Muscle of leg (tissue), 3 donors: ENCODE measurements at regions not wholly inside any gene's neighbourhood (a gene's known extent, or its start where the extent isn't known, plus 50 kb on each side); places are given as distances from the start of the nearest gene placed in this dataset.

ENCODE experiments used
- DNase-seq: peaks from one replicate; pipeline ENCODE4 v3.0.0; 2013
- H3K27ac ChIP-seq: one replicate; pipeline ENCODE4 v1.5.1; 2013; ENCODE audit warnings: mild to moderate bottlenecking, low read length, control low read depth
- H3K27me3 ChIP-seq: one replicate; pipeline ENCODE4 v1.6.1; 2013; ENCODE audit warnings: low read length; ENCODE audit not compliant: control insufficient read depth, insufficient read depth
- H3K36me3 ChIP-seq: one replicate; pipeline ENCODE4 v1.6.1; 2013; ENCODE audit warnings: low read length; ENCODE audit not compliant: control insufficient read depth, insufficient read depth
- H3K4me1 ChIP-seq: one replicate; pipeline ENCODE4 v1.6.1; 2013; ENCODE audit warnings: low read length; ENCODE audit not compliant: control insufficient read depth, insufficient read depth
- H3K4me3 ChIP-seq: one replicate; pipeline ENCODE4 v1.5.1; 2013; ENCODE audit warnings: low read length, control low read depth
- H3K9me3 ChIP-seq: replicated peaks from 2 replicates; pipeline ENCODE4 v1.6.1; 2013; ENCODE audit warnings: low read depth, low read length; ENCODE audit not compliant: control insufficient read depth
- WGBS: methylation state at CpG from one replicate; pipeline ENCODE4 v1.1.5; 2013; ENCODE audit warnings: missing lambda C conversion rate; ENCODE audit not compliant: insufficient coverage; 5-methylcytosine and 5-hydroxymethylcytosine counted together

- H3K4me1 ChIP-seq, result no peaks in the 10 kb centered on the region
- H3K27ac ChIP-seq, result no peak overlapping the region
- no peaks in the 10 kb centered on the region for H3K27me3 ChIP-seq
- 0% methylated on average over 1 of the region's 1 CpG for WGBS
- H3K4me3 ChIP-seq, result no peak overlapping the region
- H3K9me3 ChIP-seq, result no peaks in the 10 kb centered on the region
- DNase-seq, result peak; percentile 46
- H3K36me3 ChIP-seq, result no peaks in the 10 kb centered on the region
These were observed 248.0 kb upstream of the PRDM1 start for GRCh38 chr6:105838171-105838570.

- H3K4me1 ChIP-seq, result no peaks in the 10 kb centered on the region
- no peaks in the 10 kb centered on the region for H3K27me3 ChIP-seq
- H3K27ac ChIP-seq, result no peak overlapping the region
- H3K4me3 ChIP-seq, result no peak overlapping the region
- H3K36me3 ChIP-seq, result no peaks in the 10 kb centered on the region
- WGBS, result 85% methylated on average over 4 of the region's 5 CpGs
- no peak for DNase-seq
- no peaks in the 10 kb centered on the region for H3K9me3 ChIP-seq
These were observed 249.2 kb upstream of the PRDM1 start for GRCh38 chr6:105836889-105837288.

- no peak for DNase-seq
- 100% methylated on average over 2 of the region's 5 CpGs for WGBS
- Histone ChIP-seq H3K36me3 (no peaks in the 10 kb centered on the region), H3K4me1 (no peaks in the 10 kb centered on the region), H3K4me3 (no peak overlapping the region), H3K27me3 (no peaks in the 10 kb centered on the region), H3K9me3 (no peaks in the 10 kb centered on the region), H3K27ac (no peak overlapping the region)
These were observed 249.8 kb upstream of the PRDM1 start for GRCh38 chr6:105836379-105836778.

GRCh38 chr6:105835373-105835772, 250.8 kb upstream of the PRDM1 start:
- Histone ChIP-seq H3K4me1 (no peaks in the 10 kb centered on the region), H3K27me3 (no peaks in the 10 kb centered on the region), H3K27ac (no peak overlapping the region), H3K4me3 (no peak overlapping the region), H3K9me3 (no peaks in the 10 kb centered on the region), H3K36me3 (no peaks in the 10 kb centered on the region)
- WGBS, result no CpG with 5 or more reads among the region's 6 CpGs
- peak; percentile 43 for DNase-seq

- H3K9me3 ChIP-seq, result no peaks in the 10 kb centered on the region
- no peak overlapping the region for H3K27ac ChIP-seq
- no peaks in the 10 kb centered on the region for H3K27me3 ChIP-seq
- no peaks in the 10 kb centered on the region for H3K4me1 ChIP-seq
- WGBS, result 83% methylated on average over 1 of the region's 7 CpGs
- no peak overlapping the region for H3K4me3 ChIP-seq
- no peak for DNase-seq
- H3K36me3 ChIP-seq, result no peaks in the 10 kb centered on the region
These were observed 251.9 kb upstream of the PRDM1 start for GRCh38 chr6:105833959-105834947.

GRCh38 chr6:105832313-105832761, 253.8 kb upstream of the PRDM1 start:
- no peak overlapping the region for H3K27ac ChIP-seq
- WGBS, result 100% methylated on average over 1 of the region's 5 CpGs
- H3K36me3 ChIP-seq, result no peaks in the 10 kb centered on the region
- no peaks in the 10 kb centered on the region for H3K4me1 ChIP-seq
- H3K9me3 ChIP-seq, result no peaks in the 10 kb centered on the region
- no peak overlapping the region for H3K4me3 ChIP-seq
- no peaks in the 10 kb centered on the region for H3K27me3 ChIP-seq
- DNase-seq, result no peak

GRCh38 chr6:105831311-105832097, 254.6 kb upstream of the PRDM1 start:
- peak; percentile 36 for DNase-seq
- no peaks in the 10 kb centered on the region for H3K9me3 ChIP-seq
- H3K4me3 ChIP-seq, result no peak overlapping the region
- H3K27ac ChIP-seq, result no peak overlapping the region
- H3K27me3 ChIP-seq, result no peaks in the 10 kb centered on the region
- H3K4me1 ChIP-seq, result no peaks in the 10 kb centered on the region
- no peaks in the 10 kb centered on the region for H3K36me3 ChIP-seq
- WGBS, result 67% methylated on average over 1 of the region's 5 CpGs

GRCh38 chr6:105825210-105825609, 260.9 kb upstream of the PRDM1 start:
- H3K36me3 ChIP-seq, result no peaks in the 10 kb centered on the region
- no CpG with 5 or more reads among the region's 1 CpG for WGBS
- H3K27ac ChIP-seq, result no peak overlapping the region
- no peaks in the 10 kb centered on the region for H3K9me3 ChIP-seq
- no peak for DNase-seq
- no peaks in the 10 kb centered on the region for H3K4me1 ChIP-seq
- H3K4me3 ChIP-seq, result no peak overlapping the region
- H3K27me3 ChIP-seq, result no peaks in the 10 kb centered on the region

GRCh38 chr6:105824732-105825131, 261.4 kb upstream of the PRDM1 start:
- H3K27ac ChIP-seq, result no peak overlapping the region
- DNase-seq, result no peak
- no peak overlapping the region for H3K4me3 ChIP-seq
- WGBS, result no CpG with 5 or more reads among the region's 1 CpG
- no peaks in the 10 kb centered on the region for H3K27me3 ChIP-seq
- H3K9me3 ChIP-seq, result no peaks in the 10 kb centered on the region
- H3K4me1 ChIP-seq, result no peaks in the 10 kb centered on the region
- H3K36me3 ChIP-seq, result no peaks in the 10 kb centered on the region

- Histone ChIP-seq H3K4me3 (no peak overlapping the region), H3K4me1 (no peaks in the 10 kb centered on the region), H3K27ac (no peak overlapping the region), H3K36me3 (no peaks in the 10 kb centered on the region), H3K9me3 (no peaks in the 10 kb centered on the region), H3K27me3 (no peaks in the 10 kb centered on the region)
- no CpG with 5 or more reads among the region's 1 CpG for WGBS
- no peak for DNase-seq
These were observed 264.4 kb upstream of the PRDM1 start for GRCh38 chr6:105821777-105822176.
